PC-9 (cell line): ENCODE measurements at regions not wholly inside any gene's neighbourhood (a gene's known extent, or its start where the extent isn't known, plus 50 kb on each side); places are given as distances from the start of the nearest gene placed in this dataset.

Experiments
- BruUV-seq: library from RNA; stranded (reverse); fragments of 400-500 nt; replicated peaks from 2 replicates; lab custom pipeline; 2021; lab: Mats Ljungman, UMichigan
- CTCF ChIA-PET: fragments of 300-600 bp; sonication (Branson Sonifier 250); formaldehyde crosslinking; loops from one replicate; lab custom pipeline; 2022; ENCODE audit warnings: antibody characterized with exemption; lab: Charles Lee
- POLR2A ChIA-PET: fragments of 300-600 bp; sonication (Branson Sonifier 250); formaldehyde crosslinking; loops from one replicate; lab custom pipeline; 2022; ENCODE audit warnings: antibody characterized with exemption; ENCODE audit not compliant: unreplicated experiment; lab: Charles Lee
- DNase-seq, 2 experiments: peaks; one replicate each; pipeline versions ENCODE4 v3.0.0 to v3.0.0-alpha.2; 2015 to 2022; ENCODE audit warnings: mixed read lengths in 1 of 2
- H2AFZ ChIP-seq: fragments of 200-600 bp; sonication (generic); 2 replicates; pipeline ENCODE4 v1.8.1; 2017; ENCODE audit warnings: antibody characterized with exemption
- H3F3A ChIP-seq: fragments of 200-600 bp; sonication (generic); 2 replicates; pipeline ENCODE4 v1.8.1; 2017; ENCODE audit warnings: antibody characterized with exemption, mild to moderate bottlenecking, low read depth; ENCODE audit not compliant: insufficient read depth
- H3K27ac ChIP-seq: fragments of 200-600 bp; sonication (generic); 2 replicates; pipeline ENCODE4 v1.6.1; 2016; ENCODE audit warnings: mixed run types
- H3K27me3 ChIP-seq: fragments of 200-600 bp; sonication (generic); 2 replicates; pipeline ENCODE4 v1.6.1; 2016; ENCODE audit warnings: low read depth, mixed run types; ENCODE audit not compliant: insufficient read depth
- H3K36me3 ChIP-seq: fragments of 200-600 bp; sonication (generic); 2 replicates; pipeline ENCODE4 v1.6.1; 2016; ENCODE audit warnings: low read depth, mixed run types
- H3K4me1 ChIP-seq: fragments of 200-600 bp; sonication (generic); replicated peaks from 2 replicates; pipeline ENCODE4 v1.6.1; 2016; ENCODE audit warnings: mixed run types; ENCODE audit not compliant: insufficient read depth
- H3K4me2 ChIP-seq: fragments of 200-600 bp; sonication (generic); 2 replicates; pipeline ENCODE4 v1.6.1; 2017; ENCODE audit warnings: mixed run types
- H3K4me3 ChIP-seq: fragments of 200-600 bp; sonication (generic); 2 replicates; pipeline ENCODE4 v1.6.1; 2016; ENCODE audit warnings: mixed run types
- H3K79me2 ChIP-seq: fragments of 200-600 bp; sonication (generic); 2 replicates; pipeline ENCODE4 v1.6.1; 2017; ENCODE audit warnings: low read depth, mixed run types
- H3K9me2 ChIP-seq: fragments of 200-600 bp; sonication (generic); 2 replicates; pipeline ENCODE4 v1.8.1; 2017; ENCODE audit warnings: mild to moderate bottlenecking; ENCODE audit not compliant: insufficient read depth
- H3K9me3 ChIP-seq: fragments of 200-600 bp; sonication (generic); 2 replicates; pipeline ENCODE4 v1.8.1; 2016; ENCODE audit warnings: low read depth; ENCODE audit not compliant: insufficient read depth
- H4K20me1 ChIP-seq: fragments of 200-600 bp; sonication (generic); 2 replicates; pipeline ENCODE4 v1.8.1; 2017; ENCODE audit not compliant: insufficient read depth
- CTCF ChIP-seq: fragments of 200-600 bp; sonication (generic); conservative IDR thresholded peaks from 2 replicates; pipeline ENCODE4 v1.6.1; 2017; ENCODE audit warnings: mixed run types, antibody characterized with exemption, mild to moderate bottlenecking, moderate library complexity
- EZH2 ChIP-seq: fragments of 200-600 bp; sonication (generic); IDR thresholded peaks from 2 replicates; pipeline ENCODE4 v1.8.0; 2017; ENCODE audit warnings: antibody characterized with exemption, low read depth
- intact Hi-C: fragments of 100-400 bp; cut with micrococcal nuclease; formaldehyde crosslinking; loops from one replicate; pipeline ENCODE4 v1.10.0; 2022; ENCODE audit not compliant: unreplicated experiment

GRCh38 chr5:175783739-175784138 is 87.6 kb upstream of the CPLX2 start:
- DNase-seq, result no peak
- TF ChIP-seq EZH2 (no peak), CTCF (no peak)
- Histone ChIP-seq H3K9me3 (0 out of 2 replicates have a peak, but pooled peaks cover 3% of the 10 kb centered on the region), H3K27ac (no peak overlapping the region), H3F3A (no peaks in the 10 kb centered on the region), H2AFZ (no peak overlapping the region), H3K79me2 (no peaks in the 10 kb centered on the region), H3K9me2 (peaks cover 7% of the 10 kb centered on the region; the same call in 1 of the 2 replicates), H3K36me3 (no peaks in the 10 kb centered on the region), H3K27me3 (peaks cover 6% of the 10 kb centered on the region; the same call in 1 of the 2 replicates), H3K4me2 (no peak overlapping the region), H4K20me1 (no peaks in the 10 kb centered on the region), H3K4me3 (no peak overlapping the region), H3K4me1 (no peaks in the 10 kb centered on the region)
- ChIA-PET CTCF (no interaction called here), POLR2A (no interaction called here)
- no TSS peak for BruUV-seq
- intact Hi-C loops, result no loop called here

GRCh38 chr5:175784230-175784629 is 87.1 kb upstream of the CPLX2 start:
- ChIA-PET POLR2A (no interaction called here), CTCF (no interaction called here)
- intact Hi-C loops, result no loop called here
- Histone ChIP-seq H3F3A (no peaks in the 10 kb centered on the region), H3K9me2 (peaks cover 7% of the 10 kb centered on the region; the same call in 1 of the 2 replicates), H3K4me1 (no peaks in the 10 kb centered on the region), H3K9me3 (0 out of 2 replicates have a peak, but pooled peaks cover 3% of the 10 kb centered on the region), H3K4me2 (no peak overlapping the region), H3K36me3 (no peaks in the 10 kb centered on the region), H3K4me3 (no peak overlapping the region), H2AFZ (no peak overlapping the region), H4K20me1 (no peaks in the 10 kb centered on the region), H3K27ac (no peak overlapping the region), H3K79me2 (no peaks in the 10 kb centered on the region), H3K27me3 (peaks cover 6% of the 10 kb centered on the region; the same call in 1 of the 2 replicates)
- no peak for DNase-seq
- no TSS peak for BruUV-seq
- TF ChIP-seq EZH2 (no peak), CTCF (no peak)

- Histone ChIP-seq H3K4me2 (no peak overlapping the region), H3K4me1 (no peaks in the 10 kb centered on the region), H3K27ac (no peak overlapping the region), H3K27me3 (peaks cover 2% of the 10 kb centered on the region; the same call in 1 of the 2 replicates), H2AFZ (no peak overlapping the region), H3K4me3 (no peak overlapping the region), H3K9me2 (peaks cover 7% of the 10 kb centered on the region; the same call in 1 of the 2 replicates), H3K9me3 (0 out of 2 replicates have a peak, but pooled peaks cover 3% of the 10 kb centered on the region), H3K36me3 (no peaks in the 10 kb centered on the region), H4K20me1 (no peaks in the 10 kb centered on the region), H3F3A (no peaks in the 10 kb centered on the region), H3K79me2 (no peaks in the 10 kb centered on the region)
- ChIA-PET CTCF (no interaction called here), POLR2A (no interaction called here)
- DNase-seq, result no peak
- no TSS peak for BruUV-seq
- no peak for TF ChIP-seq CTCF
- no peak for TF ChIP-seq EZH2
- intact Hi-C loops, result no loop called here
These were observed 85.7 kb upstream of the CPLX2 start for GRCh38 chr5:175785681-175786080.
